ENCODE measurements at regions not wholly inside any gene's neighbourhood (a gene's known extent, or its start where the extent isn't known, plus 50 kb on each side); places are given as distances from the start of the nearest gene placed in this dataset.

GRCh38 chr13:78468621-78469020 is 134.7 kb downstream of the POU4F1 start:
- H3K27ac ChIP-seq, result no peak overlapping the region
- ChIA-PET CTCF (no interaction called here), POLR2A (ENCODE audit: low non-redundant PET) (no interaction called here)
- no peak for TF ChIP-seq CTCF (conservative IDR thresholded peaks at IDR 0.05; ENCODE audit: low read depth)
- DNase-seq (ENCODE audit: low spot score), result no peak

- TF ChIP-seq CTCF (conservative IDR thresholded peaks at IDR 0.05; ENCODE audit: low read depth), result no peak
- H3K27ac ChIP-seq, result no peak overlapping the region
- POLR2A ChIA-PET (ENCODE audit: low non-redundant PET), result no interaction called here
- CTCF ChIA-PET, result no interaction called here
- no peak for DNase-seq (ENCODE audit: low spot score)
Observed at GRCh38 chr13:78465250-78465649, 138.1 kb downstream of the POU4F1 start.

DNA sequence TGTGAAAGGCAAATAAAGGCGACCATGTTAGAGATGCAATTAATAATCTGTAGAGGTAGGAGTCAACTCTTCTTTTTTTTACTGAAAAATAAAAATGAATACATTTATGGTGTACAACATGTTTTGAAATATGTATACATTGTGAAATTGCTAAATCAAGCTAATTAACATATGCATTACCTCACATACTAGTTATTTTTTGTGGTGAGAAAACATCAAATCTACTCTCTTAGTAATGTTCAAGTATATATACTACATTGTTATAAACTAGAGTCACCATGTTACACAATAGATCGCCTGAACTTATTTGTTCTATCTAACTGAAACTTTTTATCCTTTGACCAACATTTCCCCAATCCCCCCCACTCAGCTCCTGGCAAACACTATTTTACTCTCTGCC is 143.2 kb downstream of the POU4F1 start:
- CTCF ChIA-PET, result no interaction called here
- no peak for TF ChIP-seq CTCF (conservative IDR thresholded peaks at IDR 0.05; ENCODE audit: low read depth)
- no peak overlapping the region for H3K27ac ChIP-seq
- POLR2A ChIA-PET (ENCODE audit: low non-redundant PET), result no interaction called here
- DNase-seq (ENCODE audit: low spot score), result no peak

- CTCF ChIA-PET, result interaction anchor here (0.5 kb wide), 1 partner anchor 242 kb away, joined by 4 read pairs; no protein-coding TSS in a partner anchor
- POLR2A ChIA-PET (ENCODE audit: low non-redundant PET), result no interaction called here
- no peak for TF ChIP-seq CTCF (conservative IDR thresholded peaks at IDR 0.05; ENCODE audit: low read depth)
- no peak for DNase-seq (ENCODE audit: low spot score)
- no peak overlapping the region for H3K27ac ChIP-seq
Observed at GRCh38 chr13:78443839-78444238, 159.5 kb downstream of the POU4F1 start.

- no peak for TF ChIP-seq CTCF (conservative IDR thresholded peaks at IDR 0.05; ENCODE audit: low read depth)
- CTCF ChIA-PET, result no interaction called here
- POLR2A ChIA-PET (ENCODE audit: low non-redundant PET), result no interaction called here
- H3K27ac ChIP-seq, result no peak overlapping the region
- no peak for DNase-seq (ENCODE audit: low spot score)
Observed at GRCh38 chr13:78437781-78438180, 165.6 kb downstream of the POU4F1 start.

DNA sequence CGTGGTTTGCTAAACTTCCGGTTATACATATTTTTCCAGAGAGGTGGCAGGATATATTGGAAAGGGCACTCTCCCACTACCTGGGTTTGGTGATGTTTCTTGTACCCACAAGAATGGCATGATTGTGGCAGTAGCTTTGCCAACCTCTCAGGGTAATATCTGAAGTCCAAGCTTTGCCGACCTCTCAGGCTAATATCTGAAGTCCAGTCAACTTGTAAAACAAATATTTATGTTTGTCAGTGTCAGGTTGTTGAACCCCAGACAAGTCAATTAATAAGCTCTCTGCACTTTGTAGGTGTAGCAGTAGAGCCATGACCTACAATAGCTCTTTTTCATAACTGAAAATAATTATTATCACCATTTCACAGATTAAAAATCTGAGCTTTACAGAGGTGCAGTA is 167.0 kb downstream of the POU4F1 start:
- DNase-seq (ENCODE audit: low spot score), result no peak
- ChIA-PET CTCF (interaction anchor here (0.6 kb wide), 1 partner anchor 183 kb away, joined by 3 read pairs; no protein-coding TSS in a partner anchor), POLR2A (ENCODE audit: low non-redundant PET) (no interaction called here)
- TF ChIP-seq CTCF (conservative IDR thresholded peaks at IDR 0.05; ENCODE audit: low read depth), result no peak
- no peak overlapping the region for H3K27ac ChIP-seq

GRCh38 chr13:78431328-78431727 is 172.0 kb downstream of the POU4F1 start:
- no peak overlapping the region for H3K27ac ChIP-seq
- DNase-seq (ENCODE audit: low spot score), result no peak
- no peak for TF ChIP-seq CTCF (conservative IDR thresholded peaks at IDR 0.05; ENCODE audit: low read depth)
- CTCF ChIA-PET, result no interaction called here
- POLR2A ChIA-PET (ENCODE audit: low non-redundant PET), result no interaction called here
